CD14-positive monocyte (primary cell): ENCODE measurements at regions not wholly inside any gene's neighbourhood (a gene's known extent, or its start where the extent isn't known, plus 50 kb on each side); places are given as distances from the start of the nearest gene placed in this dataset.
A peak's percentile ranks its signal among the peaks of the same experiment; 100 is the strongest.

Experiments
- DNase-seq, 3 donors: peaks; one replicate each; pipeline ENCODE4 v3.0.0-alpha.2; 2011 to 2022
- H2AFZ ChIP-seq: 2 replicates; pipeline ENCODE4 v1.6.0; 2012; ENCODE audit warnings: mild to moderate bottlenecking, low read depth, low read length, inconsistent platforms; ENCODE audit not compliant: insufficient read depth, poor library complexity, severe bottlenecking
- H3K27ac ChIP-seq, 2 donors: 1 replicate in 1 of 2; 2 replicates in 1 of 2; pipeline ENCODE4 v1.5.1; 2012 to 2013; ENCODE audit warnings: low read length in 2 of 2, control low read depth in 1 of 2, inconsistent platforms in 1 of 2, low read depth in 1 of 2, mild to moderate bottlenecking in 1 of 2
- H3K27me3 ChIP-seq, 2 donors: one replicate each; pipeline versions ENCODE4 v1.6.0 to v1.6.1; 2011 to 2013; ENCODE audit warnings: low read length in 2 of 2; ENCODE audit not compliant: control insufficient read depth in 2 of 2, insufficient read depth in 2 of 2
- H3K36me3 ChIP-seq, 2 donors: replicated peaks in 1 of 2; 1 replicate in 1 of 2; 2 replicates in 1 of 2; pipeline versions ENCODE4 v1.5.1 to v1.6.1; 2012 to 2013; ENCODE audit warnings: low read length in 2 of 2, control low read depth in 1 of 2, inconsistent platforms in 1 of 2, mild to moderate bottlenecking in 1 of 2; ENCODE audit not compliant: insufficient read depth in 2 of 2, control insufficient read depth in 1 of 2
- H3K4me1 ChIP-seq, 2 donors: 1 replicate in 1 of 2; 2 replicates in 1 of 2; pipeline versions ENCODE4 v1.5.1 to v1.6.1; 2012 to 2013; ENCODE audit warnings: low read length in 2 of 2, control low read depth in 1 of 2, inconsistent platforms in 1 of 2, mild to moderate bottlenecking in 1 of 2, moderate library complexity in 1 of 2; ENCODE audit not compliant: insufficient read depth in 2 of 2, control insufficient read depth in 1 of 2
- H3K4me2 ChIP-seq: replicated peaks from 2 replicates; pipeline ENCODE3; 2012; ENCODE audit warnings: low read length, moderate library complexity, mild to moderate bottlenecking; ENCODE audit not compliant: poor library complexity, severe bottlenecking; ENCODE audit errors: extremely low read depth
- H3K4me3 ChIP-seq, 3 experiments: fragments of 200-600 bp in 1 of 3; sonication (generic) in 1 of 3; replicated peaks in 1 of 3; 1 replicate in 2 of 3; 2 replicates in 1 of 3; pipeline ENCODE4 v1.5.1; 2011 to 2013; ENCODE audit warnings: low read length in 3 of 3, mild to moderate bottlenecking in 3 of 3, control low read depth in 2 of 3, low read depth in 2 of 3, inconsistent platforms in 1 of 3, moderate library complexity in 1 of 3
- H3K79me2 ChIP-seq: 2 replicates; pipeline ENCODE4 v1.6.0; 2012; ENCODE audit warnings: mild to moderate bottlenecking, control low read depth, inconsistent platforms, low read length, moderate library complexity; ENCODE audit not compliant: insufficient read depth
- H3K9ac ChIP-seq: 2 replicates; pipeline ENCODE4 v1.6.0; 2017; ENCODE audit warnings: low read length, mild to moderate bottlenecking; ENCODE audit not compliant: insufficient read depth, poor library complexity, severe bottlenecking
- H3K9me3 ChIP-seq, 2 donors: replicated peaks in 1 of 2; 1 replicate in 1 of 2; 2 replicates in 1 of 2; pipeline versions ENCODE4 v1.5.1 to v1.6.1; 2012 to 2013; ENCODE audit warnings: low read length in 2 of 2, control low read depth in 1 of 2; ENCODE audit not compliant: control insufficient read depth in 1 of 2, insufficient read depth in 1 of 2
- H4K20me1 ChIP-seq: 2 replicates; pipeline ENCODE4 v1.6.0; 2012; ENCODE audit warnings: mild to moderate bottlenecking, low read length, control low read depth, moderate library complexity; ENCODE audit not compliant: insufficient read depth
- H3K27ac Mint-ChIP-seq, 7 donors: one replicate each; pipeline ENCODE4 v1.8.0; 2020; ENCODE audit warnings: mild to moderate bottlenecking in 7 of 7, mixed read lengths in 7 of 7, moderate library complexity in 6 of 7, inconsistent platforms in 2 of 7
- H3K27me3 Mint-ChIP-seq, 3 donors: one replicate each; pipeline ENCODE4 v1.8.0; 2021 to 2022; ENCODE audit warnings: low read depth in 3 of 3, mild to moderate bottlenecking in 3 of 3, mixed read lengths in 3 of 3, moderate library complexity in 3 of 3, inconsistent platforms in 1 of 3
- H3K36me3 Mint-ChIP-seq, 2 donors: one replicate each; pipeline ENCODE4 v1.8.0; 2020; ENCODE audit warnings: mixed read lengths in 2 of 2, inconsistent platforms in 1 of 2, mild to moderate bottlenecking in 1 of 2
- H3K4me1 Mint-ChIP-seq: one replicate; pipeline ENCODE4 v1.8.0; 2020; ENCODE audit warnings: mild to moderate bottlenecking, mixed read lengths
- H3K4me3 Mint-ChIP-seq, 2 donors: one replicate each; pipeline ENCODE4 v1.8.0; 2020; ENCODE audit warnings: mild to moderate bottlenecking in 2 of 2, mixed read lengths in 2 of 2, moderate library complexity in 1 of 2
- H3K9me3 Mint-ChIP-seq, 7 donors: one replicate each; pipeline ENCODE4 v1.8.0; 2020 to 2022; ENCODE audit warnings: mixed read lengths in 7 of 7, mild to moderate bottlenecking in 6 of 7, moderate library complexity in 6 of 7, inconsistent platforms in 2 of 7
- WGBS: methylation state at CpG from one replicate; pipeline ENCODE4 v1.1.5; 2013; ENCODE audit warnings: missing lambda C conversion rate; ENCODE audit not compliant: insufficient coverage; 5-methylcytosine and 5-hydroxymethylcytosine counted together
- intact Hi-C, 2 donors: fragments of 100-400 bp; cut with micrococcal nuclease; formaldehyde crosslinking; loops; one replicate each; pipeline versions ENCODE4 v1.15.0 to v1.15.1; 2023
- TF ChIP-seq, protein P1 (sequence below): fragments of 200-600 bp; IDR thresholded peaks from one replicate; pipeline ENCODE4 v1.8.0; 2022; ENCODE audit warnings: antibody characterized with exemption, mild to moderate bottlenecking

- H3K27ac Mint-ChIP-seq = peak overlapping the region; percentile 86 to 97 (median 96)
- H3K4me1 Mint-ChIP-seq = peaks cover 73% of the 10 kb centered on the region
- peaks cover 0 to 3% (median 0%) of the 10 kb centered on the region in 3 donors for H3K27me3 Mint-ChIP-seq
- Histone ChIP-seq H3K4me1 (peaks cover 61 to 77% of the 10 kb centered on the region in 2 donors), H3K4me2 (peak overlapping the region; percentile 66), H3K27me3 (no peaks in the 10 kb centered on the region), H3K4me3 (peak overlapping the region in 1 of 3 experiments; percentile 65), H3K36me3 (no peaks in the 10 kb centered on the region), H2AFZ (peak overlapping the region; percentile 2), H3K27ac (peak overlapping the region; percentile 34 to 86), H3K9me3 (no peaks in the 10 kb centered on the region), H3K79me2 (no peaks in the 10 kb centered on the region), H4K20me1 (no peaks in the 10 kb centered on the region), H3K9ac (peak overlapping the region; percentile 39)
- H3K36me3 Mint-ChIP-seq = no peaks in the 10 kb centered on the region
- intact Hi-C loops = no loop called here
- TF ChIP-seq, protein P1, sequence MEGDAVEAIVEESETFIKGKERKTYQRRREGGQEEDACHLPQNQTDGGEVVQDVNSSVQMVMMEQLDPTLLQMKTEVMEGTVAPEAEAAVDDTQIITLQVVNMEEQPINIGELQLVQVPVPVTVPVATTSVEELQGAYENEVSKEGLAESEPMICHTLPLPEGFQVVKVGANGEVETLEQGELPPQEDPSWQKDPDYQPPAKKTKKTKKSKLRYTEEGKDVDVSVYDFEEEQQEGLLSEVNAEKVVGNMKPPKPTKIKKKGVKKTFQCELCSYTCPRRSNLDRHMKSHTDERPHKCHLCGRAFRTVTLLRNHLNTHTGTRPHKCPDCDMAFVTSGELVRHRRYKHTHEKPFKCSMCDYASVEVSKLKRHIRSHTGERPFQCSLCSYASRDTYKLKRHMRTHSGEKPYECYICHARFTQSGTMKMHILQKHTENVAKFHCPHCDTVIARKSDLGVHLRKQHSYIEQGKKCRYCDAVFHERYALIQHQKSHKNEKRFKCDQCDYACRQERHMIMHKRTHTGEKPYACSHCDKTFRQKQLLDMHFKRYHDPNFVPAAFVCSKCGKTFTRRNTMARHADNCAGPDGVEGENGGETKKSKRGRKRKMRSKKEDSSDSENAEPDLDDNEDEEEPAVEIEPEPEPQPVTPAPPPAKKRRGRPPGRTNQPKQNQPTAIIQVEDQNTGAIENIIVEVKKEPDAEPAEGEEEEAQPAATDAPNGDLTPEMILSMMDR = peak; percentile 88
- peaks cover 0 to 2% (median 0%) of the 10 kb centered on the region in 7 donors for H3K9me3 Mint-ChIP-seq
- 0% methylated on average over 2 of the region's 7 CpGs for WGBS
- peak overlapping the region; percentile 66 to 79 for H3K4me3 Mint-ChIP-seq
- peak; percentile 51 to 72 (median 60) for DNase-seq
Measured at GRCh38 chr11:86193297-86194095, 51.1 kb upstream of the EED start.

DNA sequence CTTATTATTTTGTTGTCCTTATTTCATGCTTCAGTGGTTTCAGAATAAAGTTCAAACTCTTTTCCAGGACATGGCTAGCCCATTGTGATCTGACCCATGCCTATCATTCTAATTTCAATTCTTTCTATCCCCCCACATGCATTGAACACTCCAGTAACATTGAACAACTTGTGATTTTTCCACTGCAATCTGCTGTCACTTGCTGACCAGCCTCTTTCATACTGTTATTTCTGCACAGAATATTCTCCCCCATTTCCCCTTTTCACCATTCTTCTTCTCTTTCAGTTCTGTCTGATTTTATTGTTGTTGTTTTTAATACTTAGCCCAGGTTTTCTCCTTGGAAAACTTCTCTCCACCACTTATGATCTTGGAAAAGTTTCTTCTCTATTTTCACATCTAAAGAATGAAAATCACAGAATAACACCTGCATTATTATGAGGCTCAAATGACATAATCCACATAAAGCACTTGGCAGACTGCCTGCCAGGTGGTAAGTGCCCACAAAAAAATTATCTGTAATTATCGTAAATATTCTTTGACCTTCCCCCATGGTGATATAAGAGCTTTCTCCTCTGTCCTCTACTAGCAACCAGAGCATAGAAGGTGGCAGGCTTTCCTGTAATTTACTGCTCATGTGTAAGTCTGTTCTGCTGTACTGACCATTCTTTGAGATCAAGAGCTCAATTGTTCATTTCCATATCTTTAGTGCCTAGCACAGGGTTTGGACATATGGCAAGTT, 51.9 kb upstream of the EED start:
- peak overlapping the region; percentile 39 for H3K9ac ChIP-seq
- H3K79me2 ChIP-seq = no peaks in the 10 kb centered on the region
- Mint-ChIP-seq H3K4me3 (peak overlapping the region in 1 of 2 donors; percentile 71), H3K9me3 (peaks cover 0 to 2% (median 0%) of the 10 kb centered on the region in 7 donors), H3K36me3 (no peaks in the 10 kb centered on the region), H3K4me1 (peaks cover 73% of the 10 kb centered on the region), H3K27me3 (peaks cover 0 to 3% (median 0%) of the 10 kb centered on the region in 3 donors), H3K27ac (peak overlapping the region; percentile 86 to 97 (median 96))
- WGBS = no CpG with 5 or more reads among the region's 1 CpG
- peak overlapping the region; percentile 66 for H3K4me2 ChIP-seq
- H3K27me3 ChIP-seq = no peaks in the 10 kb centered on the region
- H4K20me1 ChIP-seq = no peaks in the 10 kb centered on the region
- intact Hi-C loops = no loop called here
- H3K4me1 ChIP-seq = peaks cover 61 to 77% of the 10 kb centered on the region in 2 donors
- peak overlapping the region in 1 of 3 experiments; percentile 65 for H3K4me3 ChIP-seq
- H3K36me3 ChIP-seq = no peaks in the 10 kb centered on the region
- no peaks in the 10 kb centered on the region for H3K9me3 ChIP-seq
- peak overlapping the region in 1 of 2 donors; percentile 86 for H3K27ac ChIP-seq
- no peak overlapping the region for H2AFZ ChIP-seq
- TF ChIP-seq, protein P1 = no peak
- peak in 1 of 3 donors; percentile 17 for DNase-seq
